HCT116 (cell line): ENCODE measurements at regions not wholly inside any gene's neighbourhood (a gene's known extent, or its start where the extent isn't known, plus 50 kb on each side); places are given as distances from the start of the nearest gene placed in this dataset.

Source experiments
- ATAC-seq: fragments of 200-7000 bp; cut with Tn5 transposase; 2 replicates; pipeline ENCODE4 v1.9.1; 2020; ENCODE audit warnings: mild to moderate bottlenecking, moderate library complexity
- BruUV-seq: library from RNA; stranded (reverse); fragments of 400-500 nt; replicated peaks from 2 replicates; lab custom pipeline; 2021; lab: Mats Ljungman, UMichigan
- CTCF ChIA-PET: fragments of 300-600 bp; sonication (Branson Sonifier 250); formaldehyde crosslinking; loops from one replicate; lab custom pipeline; 2021; ENCODE audit warnings: antibody characterized with exemption; lab: Charles Lee
- POLR2A ChIA-PET: fragments of 300-600, 350-600 bp; sonication (Branson Sonifier 250); formaldehyde crosslinking; loops from one replicate; lab custom pipeline; 2021; ENCODE audit warnings: antibody characterized with exemption; lab: Charles Lee
- RAD21 ChIA-PET, 2 experiments: fragments of 300-600 bp; sonication (Branson Sonifier 250); formaldehyde crosslinking; loops; one replicate each; lab custom pipeline; 2023; ENCODE audit warnings: low total read pairs in 2 of 2; ENCODE audit not compliant: uncharacterized antibody in 2 of 2, unreplicated experiment in 2 of 2, low non-redundant PET in 1 of 2; lab: Charles Lee
- DNase-seq: peaks from one replicate; pipeline ENCODE4 v3.0.0-alpha.2; 2010; ENCODE audit warnings: low read depth, low spot score
- H2AFZ ChIP-seq: fragments of 200-600 bp; shearing (Covaris generic), sonication (generic); 2 replicates; pipeline ENCODE4 v1.6.1; 2017; ENCODE audit warnings: low read depth, mixed run types, mixed read lengths, antibody characterized with exemption, low read length; ENCODE audit not compliant: poor library complexity, severe bottlenecking
- H3K27ac ChIP-seq: 2 replicates; pipeline ENCODE4 v1.5.1; 2012; ENCODE audit warnings: low read depth, low read length
- H3K27me3 ChIP-seq: fragments of 200-600 bp; sonication (generic); 2 replicates; pipeline ENCODE4 v1.6.1; 2016; ENCODE audit warnings: mixed run types, low read length, mixed read lengths; ENCODE audit not compliant: insufficient read depth
- H3K36me3 ChIP-seq, 2 experiments: fragments of 200-500 bp in 1 of 2; fragments of 200-600 bp in 1 of 2; sonication (Bioruptor generic) in 1 of 2; sonication (generic) in 1 of 2; 2 replicates each; pipeline versions ENCODE4 v1.5.1 to v1.6.1; 2014 to 2016; ENCODE audit warnings: low read length in 2 of 2, inconsistent platforms in 1 of 2, mixed read lengths in 1 of 2, mixed run types in 1 of 2; ENCODE audit not compliant: insufficient read depth in 2 of 2, control insufficient read depth in 1 of 2
- H3K4me1 ChIP-seq, 2 experiments: fragments of 200-600 bp in 1 of 2; sonication (generic) in 1 of 2; 2 replicates each; pipeline versions ENCODE4 v1.5.1 to v1.6.1; 2012 to 2017; ENCODE audit warnings: low read length in 2 of 2, inconsistent platforms in 1 of 2, mild to moderate bottlenecking in 1 of 2, mixed read lengths in 1 of 2, mixed run types in 1 of 2, moderate library complexity in 1 of 2; ENCODE audit not compliant: insufficient read depth in 2 of 2, control insufficient read depth in 1 of 2
- H3K4me2 ChIP-seq: fragments of 200-600 bp; sonication (generic); 2 replicates; pipeline ENCODE4 v1.6.1; 2017; ENCODE audit warnings: mixed run types, low read length, mixed read lengths
- H3K4me3 ChIP-seq, 2 experiments: fragments of 200-600 bp in 1 of 2; sonication (generic) in 1 of 2; replicated peaks in 1 of 2; 2 replicates each; pipeline ENCODE4 v1.5.1; 2011 to 2016; ENCODE audit warnings: low read length in 2 of 2, control low read depth in 1 of 2, low read depth in 1 of 2, mild to moderate bottlenecking in 1 of 2, mixed read lengths in 1 of 2, mixed run types in 1 of 2
- H3K79me2 ChIP-seq: fragments of 200-600 bp; sonication (generic); 2 replicates; pipeline ENCODE4 v1.6.1; 2017; ENCODE audit warnings: mild to moderate bottlenecking, mixed run types, low read length, moderate library complexity, mixed read lengths; ENCODE audit not compliant: insufficient read depth
- H3K9ac ChIP-seq: fragments of 200-600 bp; sonication (generic); 2 replicates; pipeline ENCODE4 v1.6.1; 2016; ENCODE audit warnings: low read length, mixed read lengths
- H3K9me2 ChIP-seq: fragments of 200-600 bp; sonication (generic), shearing (Covaris generic); 2 replicates; pipeline ENCODE4 v1.6.1; 2017; ENCODE audit warnings: mixed run types, mild to moderate bottlenecking, moderate library complexity; ENCODE audit not compliant: insufficient read depth
- H3K9me3 ChIP-seq, 2 experiments: fragments of 200-500 bp in 1 of 2; fragments of 200-600 bp in 1 of 2; sonication (Bioruptor generic) in 1 of 2; sonication (generic) in 1 of 2; 2 replicates each; pipeline ENCODE4 v1.6.1; 2014 to 2017; ENCODE audit warnings: low read length in 2 of 2, mixed read lengths in 2 of 2, inconsistent platforms in 1 of 2, low read depth in 1 of 2, mild to moderate bottlenecking in 1 of 2, mixed run types in 1 of 2, moderate library complexity in 1 of 2; ENCODE audit not compliant: control insufficient read depth in 1 of 2, insufficient read depth in 1 of 2
- H4K20me1 ChIP-seq: fragments of 200-600 bp; sonication (generic), shearing (Covaris generic); 2 replicates; pipeline ENCODE4 v1.6.1; 2017; ENCODE audit warnings: mixed run types, mild to moderate bottlenecking, moderate library complexity; ENCODE audit not compliant: insufficient read depth
- EGR1 ChIP-seq: IDR thresholded peaks from 2 replicates; pipeline ENCODE4 v1.6.1; 2012; ENCODE audit warnings: low read depth
- ELF1 ChIP-seq: IDR thresholded peaks from 2 replicates; pipeline ENCODE4 v1.6.1; 2012; ENCODE audit warnings: low read depth, borderline replicate concordance
- JUND ChIP-seq: IDR thresholded peaks from 2 replicates; pipeline ENCODE4 v1.6.1; 2012
- MAX ChIP-seq: IDR thresholded peaks from 2 replicates; pipeline ENCODE4 v1.6.1; 2012
- REST ChIP-seq: IDR thresholded peaks from 2 replicates; pipeline ENCODE4 v1.6.1; 2012; ENCODE audit warnings: low read depth
- SIN3A ChIP-seq: IDR thresholded peaks from 2 replicates; pipeline ENCODE4 v1.6.1; 2012; ENCODE audit warnings: low read depth
- SRF ChIP-seq: IDR thresholded peaks from 2 replicates; pipeline ENCODE4 v1.6.1; 2012; ENCODE audit warnings: low read depth
- TCF7L2 ChIP-seq: IDR thresholded peaks from 2 replicates; pipeline ENCODE4 v1.7.0; 2011; ENCODE audit warnings: borderline replicate concordance, inconsistent platforms; ENCODE audit not compliant: insufficient read depth, insufficient read length; ENCODE audit errors: extremely low read depth
- YY1 ChIP-seq: IDR thresholded peaks from 2 replicates; pipeline ENCODE4 v1.6.1; 2011; ENCODE audit warnings: low read length, low read depth, moderate library complexity, mild to moderate bottlenecking; ENCODE audit not compliant: insufficient replicate concordance; ENCODE audit errors: extremely low read depth
- ZNF274 ChIP-seq: fragments of 200-500 bp; sonication (Bioruptor generic); IDR thresholded peaks from 2 replicates; pipeline ENCODE4 v1.6.1; 2014; ENCODE audit warnings: mild to moderate bottlenecking, low read depth, low read length, inconsistent platforms
- intact Hi-C: fragments of 100-400 bp; cut with micrococcal nuclease; formaldehyde crosslinking; loops from 2 replicates; pipeline ENCODE4 v1.10.0; 2022
- TF ChIP-seq, protein P1 (sequence below): IDR thresholded peaks from 2 replicates; pipeline ENCODE4 v1.6.1; 2011; ENCODE audit warnings: mild to moderate bottlenecking, low read length, moderate library complexity; ENCODE audit not compliant: insufficient replicate concordance; ENCODE audit errors: extremely low read depth

DNA sequence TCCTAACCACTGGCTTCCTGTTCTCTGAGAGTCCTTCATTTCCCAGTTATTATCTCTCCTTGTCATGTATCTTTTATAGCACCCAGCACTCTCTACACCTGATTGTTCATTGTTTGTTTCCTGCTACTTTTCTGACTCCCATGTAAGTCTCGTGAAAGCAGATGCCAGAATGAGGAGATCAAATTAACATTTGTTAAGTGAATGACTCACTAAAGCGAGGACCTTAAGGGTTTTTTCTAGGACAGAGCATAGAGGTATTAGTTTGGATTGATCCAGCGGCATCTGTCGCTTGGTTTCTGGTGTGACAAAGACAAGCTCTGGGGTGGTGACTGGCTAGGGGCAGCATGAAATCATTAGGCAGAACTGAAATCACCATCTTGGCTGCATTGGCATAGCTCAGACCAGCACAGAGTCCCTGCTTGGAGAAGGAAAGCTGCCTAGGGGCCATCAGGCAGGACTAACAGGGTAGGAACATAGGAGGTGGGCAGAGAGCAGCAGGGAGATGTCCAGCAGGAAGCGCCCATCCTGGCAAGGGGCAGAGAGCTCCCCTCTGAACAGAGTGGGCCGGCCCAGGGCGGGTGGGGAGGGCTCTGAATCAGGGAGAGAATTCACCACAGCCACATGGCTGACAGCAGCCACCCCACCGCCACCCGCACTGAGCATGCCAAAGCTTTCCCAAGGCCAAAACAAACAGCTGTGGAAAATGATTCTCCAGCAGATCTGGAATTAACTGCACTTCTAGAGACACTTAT, 97.1 kb upstream of the CEP85L start:
- Histone ChIP-seq H3K4me3 (no peak overlapping the region), H2AFZ (no peak overlapping the region), H3K36me3 (no peaks in the 10 kb centered on the region), H4K20me1 (no peaks in the 10 kb centered on the region), H3K9ac (no peak overlapping the region), H3K9me2 (no peaks in the 10 kb centered on the region), H3K27me3 (no peaks in the 10 kb centered on the region), H3K9me3 (no peaks in the 10 kb centered on the region), H3K79me2 (no peaks in the 10 kb centered on the region), H3K4me1 (no peaks in the 10 kb centered on the region), H3K27ac (no peak overlapping the region), H3K4me2 (no peak overlapping the region)
- intact Hi-C loops: no loop called here
- CTCF ChIA-PET: no interaction called here
- POLR2A ChIA-PET: no interaction called here
- RAD21 ChIA-PET: no interaction called here
- DNase-seq: no peak
- no peak for ATAC-seq
- TF ChIP-seq EGR1 (no peak), ZNF274 (no peak), SIN3A (no peak), TCF7L2 (no peak), MAX (no peak), REST (no peak), ELF1 (no peak), JUND (no peak), YY1 (no peak), SRF (no peak)
- TF ChIP-seq, protein P1, sequence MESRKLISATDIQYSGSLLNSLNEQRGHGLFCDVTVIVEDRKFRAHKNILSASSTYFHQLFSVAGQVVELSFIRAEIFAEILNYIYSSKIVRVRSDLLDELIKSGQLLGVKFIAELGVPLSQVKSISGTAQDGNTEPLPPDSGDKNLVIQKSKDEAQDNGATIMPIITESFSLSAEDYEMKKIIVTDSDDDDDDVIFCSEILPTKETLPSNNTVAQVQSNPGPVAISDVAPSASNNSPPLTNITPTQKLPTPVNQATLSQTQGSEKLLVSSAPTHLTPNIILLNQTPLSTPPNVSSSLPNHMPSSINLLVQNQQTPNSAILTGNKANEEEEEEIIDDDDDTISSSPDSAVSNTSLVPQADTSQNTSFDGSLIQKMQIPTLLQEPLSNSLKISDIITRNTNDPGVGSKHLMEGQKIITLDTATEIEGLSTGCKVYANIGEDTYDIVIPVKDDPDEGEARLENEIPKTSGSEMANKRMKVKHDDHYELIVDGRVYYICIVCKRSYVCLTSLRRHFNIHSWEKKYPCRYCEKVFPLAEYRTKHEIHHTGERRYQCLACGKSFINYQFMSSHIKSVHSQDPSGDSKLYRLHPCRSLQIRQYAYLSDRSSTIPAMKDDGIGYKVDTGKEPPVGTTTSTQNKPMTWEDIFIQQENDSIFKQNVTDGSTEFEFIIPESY: no peak
- no TSS peak for BruUV-seq
